Panc1 (cell line): ENCODE measurements at regions not wholly inside any gene's neighbourhood (a gene's known extent, or its start where the extent isn't known, plus 50 kb on each side); places are given as distances from the start of the nearest gene placed in this dataset.

Source experiments
- POLR2AphosphoS5 ChIP-seq: IDR thresholded peaks from 2 replicates; pipeline ENCODE4 v1.6.1; 2012; ENCODE audit warnings: mild to moderate bottlenecking, low read depth, low read length, moderate library complexity
- SIN3A ChIP-seq: IDR thresholded peaks from 2 replicates; pipeline ENCODE4 v1.6.1; 2012; ENCODE audit warnings: low read depth, mild to moderate bottlenecking, low read length, moderate library complexity, borderline replicate concordance; ENCODE audit not compliant: insufficient read depth
- TCF7L2 ChIP-seq: IDR thresholded peaks from 2 replicates; pipeline ENCODE4 v1.6.1; 2011; ENCODE audit warnings: mild to moderate bottlenecking, low read depth, low read length, inconsistent platforms
- TF ChIP-seq, protein P1 (sequence below): fragments of 450-650 bp; IDR thresholded peaks from 2 replicates; pipeline ENCODE4 v1.5.1; 2017; ENCODE audit warnings: mild to moderate bottlenecking
- TF ChIP-seq, protein P2 (sequence below), 2 experiments: IDR thresholded peaks; 2 replicates each; pipeline ENCODE4 v1.6.1; 2011 to 2012; ENCODE audit warnings: low read depth in 2 of 2, control low read depth in 1 of 2, low read length in 1 of 2, mild to moderate bottlenecking in 1 of 2, moderate library complexity in 1 of 2; ENCODE audit not compliant: insufficient read depth in 1 of 2

DNA sequence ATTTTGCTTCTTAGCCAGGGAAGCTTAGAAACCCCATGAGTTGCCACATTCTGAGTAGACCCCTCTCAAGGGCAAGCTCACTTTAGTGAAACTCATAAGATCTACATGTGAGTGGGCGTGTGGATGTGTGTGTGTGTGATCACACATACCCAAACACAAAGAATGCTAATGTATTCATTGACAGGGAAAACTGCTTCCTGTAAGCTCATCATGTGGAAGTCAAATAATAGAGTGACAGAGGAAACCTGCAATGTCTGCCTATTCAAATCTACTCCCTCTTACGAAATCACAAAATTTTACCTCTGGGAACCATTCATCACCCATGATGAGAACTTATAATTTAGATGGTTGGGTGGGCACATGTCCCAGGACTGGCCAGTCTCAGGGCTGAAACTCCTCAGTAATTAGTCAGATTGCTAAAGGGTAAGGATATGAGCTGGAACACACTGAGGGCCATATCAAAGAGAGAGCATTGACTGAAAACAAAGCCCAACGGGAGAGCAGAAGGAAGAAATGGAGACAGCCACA, 94.5 kb upstream of the CCDC150 start:
- TF ChIP-seq, protein P1, sequence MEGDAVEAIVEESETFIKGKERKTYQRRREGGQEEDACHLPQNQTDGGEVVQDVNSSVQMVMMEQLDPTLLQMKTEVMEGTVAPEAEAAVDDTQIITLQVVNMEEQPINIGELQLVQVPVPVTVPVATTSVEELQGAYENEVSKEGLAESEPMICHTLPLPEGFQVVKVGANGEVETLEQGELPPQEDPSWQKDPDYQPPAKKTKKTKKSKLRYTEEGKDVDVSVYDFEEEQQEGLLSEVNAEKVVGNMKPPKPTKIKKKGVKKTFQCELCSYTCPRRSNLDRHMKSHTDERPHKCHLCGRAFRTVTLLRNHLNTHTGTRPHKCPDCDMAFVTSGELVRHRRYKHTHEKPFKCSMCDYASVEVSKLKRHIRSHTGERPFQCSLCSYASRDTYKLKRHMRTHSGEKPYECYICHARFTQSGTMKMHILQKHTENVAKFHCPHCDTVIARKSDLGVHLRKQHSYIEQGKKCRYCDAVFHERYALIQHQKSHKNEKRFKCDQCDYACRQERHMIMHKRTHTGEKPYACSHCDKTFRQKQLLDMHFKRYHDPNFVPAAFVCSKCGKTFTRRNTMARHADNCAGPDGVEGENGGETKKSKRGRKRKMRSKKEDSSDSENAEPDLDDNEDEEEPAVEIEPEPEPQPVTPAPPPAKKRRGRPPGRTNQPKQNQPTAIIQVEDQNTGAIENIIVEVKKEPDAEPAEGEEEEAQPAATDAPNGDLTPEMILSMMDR = no peak
- TF ChIP-seq, protein P2, sequence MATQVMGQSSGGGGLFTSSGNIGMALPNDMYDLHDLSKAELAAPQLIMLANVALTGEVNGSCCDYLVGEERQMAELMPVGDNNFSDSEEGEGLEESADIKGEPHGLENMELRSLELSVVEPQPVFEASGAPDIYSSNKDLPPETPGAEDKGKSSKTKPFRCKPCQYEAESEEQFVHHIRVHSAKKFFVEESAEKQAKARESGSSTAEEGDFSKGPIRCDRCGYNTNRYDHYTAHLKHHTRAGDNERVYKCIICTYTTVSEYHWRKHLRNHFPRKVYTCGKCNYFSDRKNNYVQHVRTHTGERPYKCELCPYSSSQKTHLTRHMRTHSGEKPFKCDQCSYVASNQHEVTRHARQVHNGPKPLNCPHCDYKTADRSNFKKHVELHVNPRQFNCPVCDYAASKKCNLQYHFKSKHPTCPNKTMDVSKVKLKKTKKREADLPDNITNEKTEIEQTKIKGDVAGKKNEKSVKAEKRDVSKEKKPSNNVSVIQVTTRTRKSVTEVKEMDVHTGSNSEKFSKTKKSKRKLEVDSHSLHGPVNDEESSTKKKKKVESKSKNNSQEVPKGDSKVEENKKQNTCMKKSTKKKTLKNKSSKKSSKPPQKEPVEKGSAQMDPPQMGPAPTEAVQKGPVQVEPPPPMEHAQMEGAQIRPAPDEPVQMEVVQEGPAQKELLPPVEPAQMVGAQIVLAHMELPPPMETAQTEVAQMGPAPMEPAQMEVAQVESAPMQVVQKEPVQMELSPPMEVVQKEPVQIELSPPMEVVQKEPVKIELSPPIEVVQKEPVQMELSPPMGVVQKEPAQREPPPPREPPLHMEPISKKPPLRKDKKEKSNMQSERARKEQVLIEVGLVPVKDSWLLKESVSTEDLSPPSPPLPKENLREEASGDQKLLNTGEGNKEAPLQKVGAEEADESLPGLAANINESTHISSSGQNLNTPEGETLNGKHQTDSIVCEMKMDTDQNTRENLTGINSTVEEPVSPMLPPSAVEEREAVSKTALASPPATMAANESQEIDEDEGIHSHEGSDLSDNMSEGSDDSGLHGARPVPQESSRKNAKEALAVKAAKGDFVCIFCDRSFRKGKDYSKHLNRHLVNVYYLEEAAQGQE (IDR thresholded peaks at IDR 0.05; ENCODE audit: insufficient read depth in 1 of 2, low read depth in 2 of 2, low read length in 1 of 2) = no peak
- TF ChIP-seq POLR2AphosphoS5 (no peak), TCF7L2 (no peak), SIN3A (no peak)
